HG03280 (cell line): ENCODE measurements at regions not wholly inside any gene's neighbourhood (a gene's known extent, or its start where the extent isn't known, plus 50 kb on each side); places are given as distances from the start of the nearest gene placed in this dataset.

ENCODE experiments used
- ATAC-seq: cut with Tn5 transposase; IDR thresholded peaks from one replicate; pipeline ENCODE4 v1.9.1; 2021; ENCODE audit warnings: mild to moderate bottlenecking, moderate library complexity; ENCODE audit not compliant: unreplicated experiment

- no peak for ATAC-seq
Observed at GRCh38 chr4:82043081-82043808, 330.5 kb downstream of the HNRNPD start.

GRCh38 chr4:82042042-82042441 is 331.7 kb downstream of the HNRNPD start:
- no peak for ATAC-seq

GRCh38 chr4:82038936-82039335 is 334.9 kb downstream of the HNRNPD start:
- no peak for ATAC-seq

DNA sequence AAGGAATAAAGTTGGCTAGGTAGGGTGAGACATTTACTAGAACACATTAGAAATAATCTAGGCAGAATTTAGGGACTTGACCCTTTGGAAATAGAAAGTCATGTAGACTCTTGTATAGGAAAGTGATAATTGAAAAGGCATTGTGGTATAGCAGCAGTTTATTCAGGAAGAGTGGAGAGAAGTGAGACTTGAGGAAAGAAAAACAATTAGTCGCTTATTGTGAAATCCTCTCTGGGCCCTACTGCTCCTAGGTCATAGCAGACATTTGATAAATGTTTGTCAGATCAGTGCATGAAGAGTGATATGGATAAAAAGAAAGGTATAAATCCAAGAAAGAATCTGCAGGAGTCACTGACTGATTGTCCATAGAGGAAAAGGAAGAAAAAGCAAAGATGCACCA is 337.6 kb downstream of the HNRNPD start:
- no peak for ATAC-seq

- ATAC-seq, result no peak
Observed at GRCh38 chr4:82034878-82035277, 338.9 kb downstream of the HNRNPD start.

DNA sequence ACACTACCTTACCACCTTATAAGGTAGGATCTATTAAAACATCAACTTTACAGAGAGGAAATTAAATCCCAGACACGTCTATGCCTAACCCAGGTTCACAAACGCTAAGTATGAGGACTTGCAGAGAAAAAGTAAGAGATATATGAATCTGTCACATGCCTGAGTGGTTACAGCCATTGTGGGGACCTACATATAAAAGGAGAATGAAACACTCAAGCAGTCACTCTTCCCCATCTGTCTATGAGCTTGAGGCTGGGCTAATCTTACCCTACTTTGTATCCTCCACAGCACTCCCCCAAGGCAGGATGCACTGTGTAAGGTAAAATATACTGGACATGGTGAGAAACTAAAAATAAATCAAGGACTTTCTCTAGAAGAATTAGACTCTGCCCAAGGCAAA is 339.9 kb downstream of the HNRNPD start:
- no peak for ATAC-seq

DNA sequence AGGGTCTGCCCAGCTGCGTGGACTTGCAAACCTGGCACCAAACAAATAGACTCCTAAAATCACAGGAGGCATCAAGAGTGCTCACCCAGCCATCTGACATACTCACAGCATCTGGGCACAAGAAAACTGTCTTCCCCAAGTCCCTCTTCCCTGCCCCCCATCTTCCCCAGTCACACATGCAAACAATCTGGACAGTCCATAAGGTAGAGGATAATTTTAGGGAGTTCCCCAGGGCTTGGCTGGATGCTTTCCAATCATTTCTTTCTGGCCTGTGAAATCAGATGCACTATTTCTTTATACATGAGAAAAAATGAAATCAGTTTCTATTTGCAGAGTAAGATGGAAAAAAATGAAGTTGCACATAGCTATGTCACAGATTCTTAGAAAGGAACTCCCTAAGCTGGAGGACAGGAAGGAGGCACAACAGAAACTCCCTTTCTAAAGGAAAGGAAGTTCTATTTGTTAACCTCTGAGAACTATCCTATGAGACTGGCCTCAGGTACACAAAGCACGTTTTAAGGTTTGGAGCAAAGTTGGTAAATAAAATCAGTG is 342.3 kb downstream of the HNRNPD start:
- ATAC-seq, result no peak

DNA sequence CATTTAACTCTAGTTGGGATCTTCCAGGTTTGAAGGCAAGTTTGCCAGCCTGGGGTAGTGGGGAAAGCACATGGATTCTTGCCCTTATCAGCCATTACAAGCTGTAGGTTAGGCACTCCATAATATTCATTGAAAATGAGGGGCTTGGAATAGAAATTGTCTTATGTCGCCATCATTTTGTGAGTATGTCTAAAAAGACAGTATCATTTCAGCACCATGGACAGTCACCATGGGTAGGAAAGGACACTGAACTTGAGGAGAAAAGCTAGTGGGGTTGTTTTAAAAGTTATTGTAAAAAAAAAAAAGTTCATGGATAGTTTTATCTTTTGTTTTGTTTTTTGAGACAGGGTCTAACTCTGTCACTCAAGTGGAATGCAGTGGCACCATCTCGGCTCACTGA is 356.1 kb downstream of the HNRNPD start:
- ATAC-seq, result no peak

DNA sequence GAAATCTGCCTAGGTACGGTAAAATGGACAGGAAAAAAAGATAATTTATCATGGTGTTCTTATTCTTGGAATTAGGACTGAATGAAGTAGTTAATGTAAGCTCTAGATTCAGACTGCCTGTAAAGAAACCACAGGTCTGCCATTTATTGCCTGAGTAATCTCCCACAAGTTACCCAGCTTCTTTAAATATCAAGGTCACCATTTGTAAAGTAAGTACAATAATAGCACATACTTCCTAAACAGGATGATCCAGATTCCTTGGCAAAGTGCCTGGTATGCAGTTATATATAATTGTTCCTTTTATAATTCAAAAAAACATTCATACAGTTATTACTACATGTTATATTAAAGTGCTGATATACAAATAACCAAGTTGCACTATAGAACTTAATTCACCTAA is 368.6 kb downstream of the HNRNPD start:
- ATAC-seq, result no peak

DNA sequence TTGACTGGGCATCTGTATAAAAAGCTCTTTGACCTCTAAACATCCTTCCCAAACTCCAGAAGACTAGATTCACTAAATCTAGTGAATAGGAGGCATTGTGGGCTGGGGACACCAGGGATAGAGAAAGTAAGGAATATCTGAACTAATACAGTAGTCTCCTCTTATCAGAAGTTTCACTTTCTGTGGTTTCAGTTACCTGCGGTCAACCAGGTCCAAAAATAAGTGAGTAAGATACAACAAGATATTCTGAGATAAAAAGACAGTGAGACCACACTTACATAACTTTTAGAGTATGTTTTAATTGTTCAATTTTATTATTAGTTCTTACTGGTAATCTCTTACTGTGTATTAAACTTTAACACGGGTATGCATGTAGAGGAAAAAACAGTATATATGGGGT is 376.5 kb downstream of the HNRNPD start:
- no peak for ATAC-seq

- no peak for ATAC-seq
Observed at GRCh38 chr4:81990898-81991297, 382.9 kb downstream of the HNRNPD start.

- no peak for ATAC-seq
Observed at GRCh38 chr4:81990211-81990610, 383.6 kb downstream of the HNRNPD start.

DNA sequence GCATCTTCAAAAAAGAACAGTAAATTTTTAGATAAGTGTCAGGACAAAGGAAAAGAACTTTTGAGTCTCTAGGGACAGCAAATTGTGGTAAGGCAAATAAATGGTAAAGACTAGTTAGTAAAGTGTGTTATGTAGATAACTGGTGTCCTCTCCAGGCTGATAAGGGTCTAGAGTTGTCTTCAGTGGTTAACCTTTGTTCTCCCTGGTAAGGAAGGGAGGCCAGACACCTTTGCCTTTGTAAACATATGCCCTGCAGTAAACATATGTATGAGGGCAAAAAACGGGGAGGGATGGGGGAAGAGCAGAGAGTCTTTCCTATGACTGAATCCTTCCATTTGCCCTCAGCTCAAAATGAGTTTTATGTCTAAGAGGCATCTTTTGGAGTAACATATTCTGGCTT is 384.6 kb downstream of the HNRNPD start:
- no peak for ATAC-seq

GRCh38 chr4:81988178-81988577 is 385.6 kb downstream of the HNRNPD start:
- ATAC-seq, result no peak

DNA sequence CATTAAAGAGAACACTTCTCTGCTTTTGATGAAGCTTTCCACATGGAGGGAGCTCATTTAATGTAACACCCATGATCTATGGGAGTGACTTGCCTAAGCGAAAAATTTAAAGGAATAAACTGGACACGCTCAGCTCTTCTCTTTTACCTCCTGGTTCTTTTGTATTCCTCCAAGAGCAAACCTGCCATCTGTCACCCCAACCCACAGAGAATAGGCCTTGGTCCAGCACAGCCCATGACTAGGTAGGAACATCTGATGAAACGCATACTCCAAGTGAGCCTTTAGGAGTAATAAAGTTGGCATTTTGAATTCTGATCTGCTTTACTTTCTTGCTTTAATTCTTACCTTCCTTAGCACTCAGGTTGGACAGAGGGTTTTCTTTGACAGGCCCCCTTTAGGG is 389.0 kb downstream of the HNRNPD start:
- ATAC-seq, result no peak

DNA sequence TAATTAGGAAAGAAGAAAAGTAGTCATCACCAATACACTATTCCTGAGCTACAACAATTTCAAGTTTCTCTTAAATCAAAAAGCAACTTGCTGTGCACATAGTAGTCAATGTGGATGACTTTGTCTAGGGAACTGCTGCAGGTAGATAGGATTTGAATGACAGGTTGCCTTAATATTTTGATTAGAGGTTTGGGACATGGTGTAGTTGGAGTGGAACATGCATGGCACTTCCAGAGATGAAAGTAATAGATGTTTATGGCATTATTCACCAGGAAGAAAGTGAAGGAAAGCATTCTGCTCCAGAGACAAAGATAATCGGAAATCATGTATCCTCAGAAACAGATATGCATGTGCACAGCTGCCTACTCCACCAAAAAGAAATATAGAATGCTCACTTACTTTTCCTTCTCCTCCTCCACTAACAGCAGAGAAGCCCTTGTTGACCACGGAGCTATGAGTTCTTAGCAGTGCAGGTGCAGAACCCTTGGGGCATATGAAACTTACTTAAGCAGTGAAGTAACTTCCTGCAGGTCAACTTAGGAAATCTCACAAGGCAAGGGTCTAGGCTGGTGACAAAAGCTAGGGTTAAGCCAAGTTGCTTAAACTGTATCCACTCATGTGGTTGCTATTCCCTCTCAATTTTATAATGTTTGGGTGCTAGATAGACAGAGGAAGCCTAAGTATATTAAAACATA is 390.8 kb downstream of the HNRNPD start:
- no peak for ATAC-seq

DNA sequence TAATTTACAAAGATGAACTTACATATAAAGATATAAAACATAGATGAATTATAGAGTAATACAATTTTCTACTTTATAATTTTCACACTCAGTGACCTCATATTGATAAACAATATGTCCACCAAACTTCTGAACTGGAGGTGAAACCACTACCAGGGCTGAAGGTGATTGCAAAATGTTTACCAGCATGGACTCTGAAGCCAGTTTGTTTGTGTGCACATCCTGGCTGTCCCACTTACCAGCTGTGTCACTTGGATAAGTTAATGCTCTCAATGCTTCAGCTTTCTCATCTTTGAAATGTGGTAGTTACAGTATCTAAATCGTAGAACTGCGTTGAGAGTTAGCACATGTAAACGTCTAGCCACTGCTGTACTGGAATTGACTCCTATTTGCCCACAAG is 392.6 kb downstream of the HNRNPD start:
- ATAC-seq, result no peak

GRCh38 chr4:81974523-81974922 is 399.3 kb downstream of the HNRNPD start:
- no peak for ATAC-seq

DNA sequence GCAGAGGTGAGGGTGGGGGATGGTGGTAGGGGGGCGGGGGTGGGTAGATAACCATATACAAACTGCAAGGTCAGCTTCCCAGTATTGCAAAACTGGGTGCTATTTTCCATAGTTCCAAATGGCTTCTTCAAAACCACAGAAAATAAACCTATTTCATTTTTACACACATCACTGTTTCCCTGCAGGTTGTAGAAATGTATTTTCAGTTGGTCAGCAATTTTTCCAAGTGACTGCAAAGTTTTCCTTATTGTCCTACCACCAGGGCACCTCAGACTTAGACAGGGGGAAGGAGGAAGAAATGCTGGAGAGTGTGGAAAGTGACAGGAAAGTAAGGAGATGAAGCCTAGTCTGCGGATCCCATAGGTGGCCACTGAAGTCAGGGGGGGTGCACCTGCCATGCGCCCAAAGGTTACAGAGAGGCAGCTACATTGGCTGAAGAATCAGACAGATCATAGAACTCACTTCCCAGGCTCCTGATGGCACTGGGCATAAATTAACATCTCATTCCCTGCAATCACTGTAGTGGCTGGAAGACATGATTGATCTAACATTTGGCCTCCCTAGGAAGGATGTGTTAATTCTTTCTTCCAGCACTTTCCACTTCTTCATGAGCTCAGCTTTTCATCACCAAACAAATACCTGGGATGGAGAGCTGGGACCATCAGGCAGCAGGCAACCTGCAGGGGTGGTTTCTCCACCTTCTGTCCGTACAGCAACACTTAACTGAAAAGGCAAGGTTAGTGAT is 402.0 kb downstream of the HNRNPD start:
- no peak for ATAC-seq

- ATAC-seq, result no peak
Observed at GRCh38 chr4:81971061-81971460, 402.7 kb downstream of the HNRNPD start.

GRCh38 chr4:81970454-81970853 is 403.3 kb downstream of the HNRNPD start:
- ATAC-seq, result no peak

- ATAC-seq, result no peak
Observed at GRCh38 chr4:81966676-81967075, 407.1 kb downstream of the HNRNPD start.
